DMS53 (cell line): ENCODE measurements at regions not wholly inside any gene's neighbourhood (a gene's known extent, or its start where the extent isn't known, plus 50 kb on each side); places are given as distances from the start of the nearest gene placed in this dataset.

Experiments
- DNase-seq: peaks from one replicate; lab custom pipeline; 2025; lab: John Stamatoyannopoulos, UW

- DNase-seq, result no peak
Measured at GRCh38 chr22:27636716-27637508, 164.6 kb downstream of the MN1 start.

GRCh38 chr22:27637604-27638003, 164.0 kb downstream of the MN1 start:
- DNase-seq, result no peak

DNA sequence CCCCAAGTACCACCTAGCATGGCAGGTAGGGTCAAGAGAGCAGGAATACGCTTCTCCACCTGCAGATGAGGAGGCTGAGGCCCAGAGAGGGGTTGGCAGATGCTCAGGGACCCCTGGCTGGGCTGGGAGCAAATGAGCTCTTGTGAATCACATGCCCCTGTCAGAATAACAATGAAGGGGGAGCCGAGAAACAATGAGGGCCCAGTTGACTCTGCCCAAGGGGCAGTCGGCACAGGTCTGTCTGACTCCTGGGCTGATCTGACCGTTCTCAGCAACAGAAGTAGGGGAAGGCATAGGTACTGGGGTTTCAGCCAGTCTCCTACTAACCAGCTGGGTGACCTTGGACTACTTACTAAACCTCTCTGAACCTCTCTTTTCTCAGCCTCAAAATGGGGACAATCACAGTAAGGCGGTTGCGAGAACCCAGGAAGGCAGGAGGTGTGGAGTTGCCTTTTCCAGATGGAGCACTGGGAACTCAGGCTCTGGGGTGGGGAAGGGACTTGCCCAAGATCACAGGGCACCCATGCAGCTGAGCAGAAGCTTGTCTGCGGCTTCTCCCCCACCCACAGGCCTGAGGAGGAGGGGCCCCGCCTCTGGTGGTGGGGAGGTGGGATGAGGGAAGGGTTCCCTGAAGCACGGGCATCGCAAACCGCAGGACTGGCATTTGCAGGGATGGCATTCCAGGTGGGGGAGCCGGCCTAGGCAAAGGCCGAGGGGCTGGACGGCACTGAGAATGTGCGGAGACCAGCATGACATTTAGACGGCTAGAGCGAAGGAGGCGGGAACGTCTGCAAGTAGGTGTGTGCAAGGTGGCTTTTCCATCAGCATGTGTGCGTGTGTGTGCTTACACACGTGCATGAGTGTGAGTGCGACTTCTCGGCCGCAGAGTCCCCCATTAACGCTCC, 163.0 kb downstream of the MN1 start:
- no peak for DNase-seq

DNA sequence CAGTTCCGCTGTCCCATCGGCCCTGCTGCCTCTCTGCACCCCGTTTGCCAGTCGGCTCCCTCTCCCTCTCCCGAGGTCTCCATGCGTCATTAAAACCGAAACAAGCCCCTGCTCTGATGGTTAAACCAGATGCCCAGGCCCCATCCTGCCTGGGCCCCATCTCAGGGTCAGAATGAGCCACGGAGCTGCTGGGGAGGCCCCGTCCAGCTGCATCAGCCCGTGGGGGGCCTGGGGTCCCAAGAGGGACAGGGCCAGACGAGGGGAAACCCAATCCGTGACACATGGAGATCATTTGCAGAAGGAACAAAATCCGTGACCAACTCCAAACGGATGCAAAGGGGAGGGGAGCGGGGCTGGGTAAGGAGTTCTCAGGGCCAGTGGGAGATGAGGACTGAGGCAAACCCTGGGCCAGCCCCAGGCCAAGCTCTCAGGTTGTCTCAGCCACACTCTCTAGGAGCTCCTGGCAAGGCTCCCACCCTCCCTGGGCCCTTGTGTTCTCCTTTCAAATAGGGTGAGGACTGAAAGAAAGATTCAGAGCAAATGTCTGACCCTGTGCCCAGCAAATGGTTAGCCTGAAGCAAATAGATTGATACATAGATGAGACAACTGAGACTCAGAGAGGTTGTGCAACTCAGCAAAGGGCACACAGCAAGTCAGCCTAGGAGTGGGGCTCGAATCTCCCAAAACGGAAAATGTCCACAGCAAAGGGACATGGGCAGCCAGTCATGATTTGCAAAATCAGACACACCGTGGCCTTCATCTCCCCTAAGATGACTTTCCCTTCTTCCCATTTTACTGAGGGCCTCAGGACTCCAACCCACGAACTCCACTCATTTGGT, 162.1 kb downstream of the MN1 start:
- DNase-seq, result no peak

- no peak for DNase-seq
Measured at GRCh38 chr22:27641049-27641795, 160.3 kb downstream of the MN1 start.

GRCh38 chr22:27642104-27642800, 159.3 kb downstream of the MN1 start:
- DNase-seq, result no peak

- DNase-seq, result no peak
Measured at GRCh38 chr22:27643907-27644306, 157.6 kb downstream of the MN1 start.

- DNase-seq, result no peak
Measured at GRCh38 chr22:27644566-27644965, 157.0 kb downstream of the MN1 start.

DNA sequence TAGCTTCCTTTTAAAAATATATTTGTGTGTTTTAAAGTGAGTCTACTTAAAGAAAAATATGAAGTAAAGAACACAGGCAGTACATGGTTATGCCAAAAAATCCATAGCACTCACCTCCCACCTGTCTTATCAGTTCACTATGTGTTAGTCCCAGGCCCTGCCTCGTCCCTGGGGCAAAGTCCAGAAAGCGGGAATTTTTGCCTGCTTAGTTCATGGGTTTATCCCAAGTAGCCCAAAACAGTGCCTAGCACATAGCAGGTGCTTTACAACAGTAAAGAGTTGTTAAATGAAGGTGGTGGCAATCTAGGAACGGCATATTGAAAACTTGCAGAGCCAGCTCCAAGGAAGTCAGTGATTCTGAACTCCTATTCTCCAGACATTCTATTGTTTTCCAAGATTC, 154.0 kb downstream of the MN1 start:
- DNase-seq, result no peak

- no peak for DNase-seq
Measured at GRCh38 chr22:27648074-27648473, 153.5 kb downstream of the MN1 start.

- DNase-seq, result no peak
Measured at GRCh38 chr22:27648853-27649252, 152.7 kb downstream of the MN1 start.

GRCh38 chr22:27650572-27650971, 151.0 kb downstream of the MN1 start:
- DNase-seq, result no peak

- no peak for DNase-seq
Measured at GRCh38 chr22:27650985-27651384, 150.6 kb downstream of the MN1 start.

DNA sequence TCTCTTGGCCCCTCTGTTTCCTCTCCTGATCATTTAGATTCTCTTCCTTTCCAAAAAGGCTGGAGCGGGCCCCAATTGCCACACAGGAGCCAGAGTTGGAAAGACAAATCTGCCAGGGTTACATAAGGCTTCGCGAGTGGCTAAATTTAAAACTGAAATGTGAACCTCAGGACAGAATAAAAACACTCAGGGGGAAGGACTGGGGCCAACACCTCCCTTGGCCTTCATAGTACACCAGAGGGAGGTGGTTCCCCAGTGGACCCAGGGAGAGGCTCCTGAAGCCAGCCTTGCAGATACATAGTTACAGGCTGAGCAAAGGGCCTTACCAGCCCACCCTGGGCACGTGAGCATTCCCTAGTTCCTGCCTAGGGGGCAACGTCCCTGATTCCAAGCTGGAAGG, 150.1 kb downstream of the MN1 start:
- DNase-seq, result no peak

- no peak for DNase-seq
Measured at GRCh38 chr22:27654546-27655445, 146.8 kb downstream of the MN1 start.

DNA sequence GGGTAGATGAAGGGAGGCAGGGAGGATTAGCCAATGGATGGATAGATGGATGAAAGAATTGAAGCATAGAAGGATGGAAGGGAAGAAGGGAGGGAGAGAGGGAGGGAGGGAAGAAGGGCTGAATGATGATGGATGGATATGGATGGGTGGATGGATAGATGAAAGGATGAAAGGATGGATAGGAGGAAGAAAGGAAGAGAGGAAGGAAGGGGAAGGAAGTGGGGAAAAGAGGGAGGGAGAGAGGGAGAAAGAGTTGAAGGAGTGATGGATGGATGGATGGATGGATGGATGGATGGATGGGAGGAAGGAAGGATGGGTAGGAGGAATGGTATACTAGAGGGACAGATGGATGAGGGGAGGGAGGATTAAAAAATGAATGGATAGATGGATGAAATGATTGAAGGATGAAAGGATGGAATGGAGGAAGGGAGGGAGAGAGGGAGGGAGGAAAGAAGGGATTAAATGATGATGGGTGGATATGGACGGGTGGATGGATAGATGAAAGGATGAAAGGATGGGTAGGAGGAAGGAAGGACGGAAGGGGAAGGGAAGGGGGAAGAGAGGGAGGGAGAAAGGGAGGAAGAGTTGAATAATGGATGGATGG, 145.9 kb downstream of the MN1 start:
- DNase-seq, result no peak

GRCh38 chr22:27656970-27657369, 144.6 kb downstream of the MN1 start:
- DNase-seq, result no peak

- no peak for DNase-seq
Measured at GRCh38 chr22:27660306-27660705, 141.2 kb downstream of the MN1 start.
